Activated CD8-positive, alpha-beta memory T cell treated with anti-CD3 and anti-CD28 coated beads for 36 hours (primary cell): ENCODE measurements at regions not wholly inside any gene's neighbourhood (a gene's known extent, or its start where the extent isn't known, plus 50 kb on each side); places are given as distances from the start of the nearest gene placed in this dataset.

Experiments used
- CTCF ChIA-PET: fragments of 350-600 bp; sonication (Branson Sonifier 250); formaldehyde crosslinking; loops from one replicate; lab custom pipeline; 2021; ENCODE audit warnings: antibody characterized with exemption; lab: Charles Lee
- POLR2A ChIA-PET: fragments of 350-600 bp; sonication (Branson Sonifier 250); formaldehyde crosslinking; loops from one replicate; lab custom pipeline; 2021; ENCODE audit warnings: antibody characterized with exemption; lab: Charles Lee

DNA sequence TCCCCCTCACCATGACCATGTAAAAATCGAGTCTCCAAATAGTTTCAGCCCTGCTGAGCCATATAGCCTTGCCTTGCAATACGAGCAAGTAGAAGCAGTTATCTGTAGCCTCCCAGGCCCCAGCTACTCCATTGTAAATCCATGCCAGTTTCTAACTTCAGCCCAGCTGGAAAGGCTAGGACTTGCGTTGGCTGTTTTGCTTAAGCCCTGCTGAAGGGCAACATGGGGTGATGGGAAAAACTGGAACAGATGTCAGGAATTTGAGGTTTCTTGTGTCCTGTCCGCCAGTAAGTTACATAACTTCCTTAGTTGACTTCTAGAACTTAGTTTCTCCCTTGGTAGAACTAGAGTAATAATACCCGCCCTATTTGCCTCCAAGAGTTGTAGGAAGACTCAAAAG, 216.0 kb upstream of the SERP2 start:
- ChIA-PET CTCF (no interaction called here), POLR2A (interaction anchor here (0.6 kb wide), 1 partner anchor 1795 kb away, joined by 6 read pairs; no protein-coding TSS in a partner anchor)

- ChIA-PET POLR2A (no interaction called here), CTCF (no interaction called here)
Measured at GRCh38 chr13:44158098-44158521, 215.5 kb upstream of the SERP2 start.

GRCh38 chr13:44158881-44159632, 214.6 kb upstream of the SERP2 start:
- ChIA-PET CTCF (no interaction called here), POLR2A (no interaction called here)

- CTCF ChIA-PET: no interaction called here
- POLR2A ChIA-PET: no interaction called here
Measured at GRCh38 chr13:44159633-44160279, 213.9 kb upstream of the SERP2 start.

DNA sequence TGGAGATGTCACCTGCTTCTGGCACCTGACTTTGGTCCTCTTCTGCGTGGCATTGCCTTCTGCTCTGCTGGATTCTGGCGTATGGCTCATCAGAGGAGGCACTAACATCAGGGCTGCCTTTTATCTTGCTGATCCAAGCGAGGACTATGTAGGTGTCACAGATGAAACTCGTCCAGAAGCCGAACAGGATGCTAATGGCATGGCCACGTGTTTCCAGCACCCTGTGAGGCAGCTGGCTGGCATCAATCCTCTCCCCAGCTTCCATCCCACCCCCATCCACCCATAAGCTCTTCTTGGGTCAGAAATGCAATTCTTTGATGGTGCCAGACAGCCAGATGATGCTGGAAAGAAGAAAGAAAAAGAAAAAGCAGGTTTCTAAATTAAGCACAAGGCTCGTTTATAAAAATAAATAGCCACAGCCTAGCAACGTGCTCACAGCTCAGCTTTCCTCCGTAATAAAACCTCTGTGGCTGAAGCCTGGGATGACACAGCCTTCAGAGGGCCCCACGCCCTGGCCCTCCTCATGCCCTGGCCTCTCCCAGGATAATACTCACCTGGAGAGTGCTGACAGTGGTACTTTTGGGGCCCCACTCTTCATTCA, 212.9 kb upstream of the SERP2 start:
- ChIA-PET POLR2A (no interaction called here), CTCF (no interaction called here)

DNA sequence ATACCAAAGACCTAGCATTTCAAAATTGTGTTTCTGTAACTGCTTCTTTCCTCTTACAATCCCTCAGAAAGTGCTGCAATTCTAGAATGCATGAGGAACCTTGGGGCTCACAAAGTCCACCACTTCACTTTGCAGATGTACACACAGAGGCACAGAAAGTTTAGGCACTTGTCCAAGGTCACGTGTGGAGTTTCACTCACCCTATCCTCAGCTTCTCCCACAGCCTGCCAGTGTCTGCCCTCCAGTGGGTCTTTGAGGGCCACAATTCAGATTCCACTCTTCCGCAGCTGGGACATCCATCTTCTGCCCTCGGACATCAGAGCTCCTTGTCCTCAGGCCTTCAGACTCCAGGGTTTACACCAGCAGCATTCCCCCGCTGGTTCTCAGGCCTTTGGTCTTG, 210.5 kb upstream of the SERP2 start:
- ChIA-PET CTCF (no interaction called here), POLR2A (no interaction called here)

- CTCF ChIA-PET: no interaction called here
- POLR2A ChIA-PET: no interaction called here
Measured at GRCh38 chr13:44165221-44165888, 208.3 kb upstream of the SERP2 start.

- ChIA-PET POLR2A (no interaction called here), CTCF (interaction anchor here (1.0 kb wide), 1 partner anchor 12 kb away, joined by 4 read pairs; no protein-coding TSS in a partner anchor)
Measured at GRCh38 chr13:44165889-44166496, 207.6 kb upstream of the SERP2 start.

GRCh38 chr13:44169018-44169911, 204.4 kb upstream of the SERP2 start:
- CTCF ChIA-PET: no interaction called here
- POLR2A ChIA-PET: no interaction called here

- CTCF ChIA-PET: no interaction called here
- POLR2A ChIA-PET: no interaction called here
Measured at GRCh38 chr13:44170731-44171130, 202.9 kb upstream of the SERP2 start.

GRCh38 chr13:44171156-44171555, 202.5 kb upstream of the SERP2 start:
- ChIA-PET POLR2A (no interaction called here), CTCF (no interaction called here)

DNA sequence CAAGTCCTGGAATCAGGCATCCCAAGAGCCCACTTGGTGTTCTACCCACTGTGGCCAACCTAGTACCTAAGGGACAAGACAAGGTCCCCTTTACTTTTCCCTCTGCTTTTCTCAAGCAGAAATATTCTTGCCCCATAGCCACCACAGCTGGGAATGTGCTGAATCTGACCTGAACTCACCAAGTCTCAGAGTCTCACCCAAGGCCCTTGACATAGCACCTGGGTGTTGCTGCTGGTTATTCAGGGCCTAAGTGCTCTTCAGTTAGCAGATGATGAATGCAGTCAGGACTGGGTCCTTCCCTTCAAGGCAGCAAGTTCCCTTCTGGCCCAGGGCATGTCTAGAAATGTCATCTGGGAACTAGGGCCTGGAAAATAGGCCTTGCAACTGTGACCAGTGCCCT, 201.8 kb upstream of the SERP2 start:
- CTCF ChIA-PET: no interaction called here
- POLR2A ChIA-PET: no interaction called here

GRCh38 chr13:44172281-44172810, 201.3 kb upstream of the SERP2 start:
- CTCF ChIA-PET: no interaction called here
- POLR2A ChIA-PET: no interaction called here

- POLR2A ChIA-PET: no interaction called here
- CTCF ChIA-PET: no interaction called here
Measured at GRCh38 chr13:44174769-44175425, 198.7 kb upstream of the SERP2 start.

- POLR2A ChIA-PET: no interaction called here
Measured at GRCh38 chr13:44176173-44176572, 197.5 kb upstream of the SERP2 start.

GRCh38 chr13:44180876-44181536, 192.6 kb upstream of the SERP2 start:
- POLR2A ChIA-PET: no interaction called here
- CTCF ChIA-PET: no interaction called here

More at GRCh38 chr13:44176173-44176572, 197.5 kb upstream of the SERP2 start:
- CTCF ChIA-PET: no interaction called here

DNA sequence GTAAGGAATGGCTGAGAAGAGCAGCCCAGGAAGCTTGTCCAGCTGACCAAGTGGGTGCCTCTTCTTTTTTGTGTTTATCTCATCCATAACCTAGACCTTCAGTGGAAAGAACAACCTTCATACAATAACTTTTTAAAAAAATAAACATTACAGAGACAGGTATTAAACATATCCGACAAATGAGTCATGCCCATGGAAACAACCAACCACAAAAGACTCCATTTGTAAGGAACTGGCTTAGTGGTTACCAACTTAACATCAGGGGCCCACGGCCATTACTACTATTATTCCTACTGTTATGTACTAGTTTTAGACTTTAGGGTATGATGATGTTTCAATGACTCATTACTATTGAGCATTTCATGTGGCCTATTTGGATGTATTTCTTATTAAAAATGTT, 191.7 kb upstream of the SERP2 start:
- ChIA-PET POLR2A (no interaction called here), CTCF (no interaction called here)

- POLR2A ChIA-PET: no interaction called here
- CTCF ChIA-PET: no interaction called here
Measured at GRCh38 chr13:44184740-44185139, 188.9 kb upstream of the SERP2 start.
